ENCODE measurements at regions not wholly inside any gene's neighbourhood (a gene's known extent, or its start where the extent isn't known, plus 50 kb on each side); places are given as distances from the start of the nearest gene placed in this dataset.

- ChIA-PET POLR2A (no interaction called here), CTCF (no interaction called here)
Observed at GRCh38 chr19:30074096-30074495, 132.1 kb downstream of the URI1 start.

GRCh38 chr19:30074741-30075715, 133.0 kb downstream of the URI1 start:
- no peak for DNase-seq (ENCODE audit: low read depth, low spot score)
- Histone ChIP-seq H3K27me3 (ENCODE audit: control insufficient read depth, insufficient read depth, low read length) (no peaks in the 10 kb centered on the region), H3K4me3 (ENCODE audit: low read depth, low read length) (no peak overlapping the region), H3K9me3 (ENCODE audit: control insufficient read depth, insufficient read depth, low read length) (peaks cover 9% of the 10 kb centered on the region; the same call in 1 of the 2 replicates), H3K27ac (ENCODE audit: low read depth, low read length) (no peak overlapping the region)
- no peak for TF ChIP-seq CTCF (IDR thresholded peaks at IDR 0.05; ENCODE audit: low read depth, low read length)
- POLR2A ChIA-PET = no interaction called here
- CTCF ChIA-PET = no interaction called here

More at GRCh38 chr19:30074096-30074495, 132.1 kb downstream of the URI1 start:
- peaks cover 9% of the 10 kb centered on the region; the same call in 1 of the 2 replicates for H3K9me3 ChIP-seq (ENCODE audit: control insufficient read depth, insufficient read depth, low read length)
- TF ChIP-seq CTCF (IDR thresholded peaks at IDR 0.05; ENCODE audit: low read depth, low read length) = no peak
- no peak overlapping the region for H3K27ac ChIP-seq (ENCODE audit: low read depth, low read length)
- no peak overlapping the region for H3K4me3 ChIP-seq (ENCODE audit: low read depth, low read length)
- no peak for DNase-seq (ENCODE audit: low read depth, low spot score)
- H3K27me3 ChIP-seq (ENCODE audit: control insufficient read depth, insufficient read depth, low read length) = no peaks in the 10 kb centered on the region

GRCh38 chr19:30076101-30076551, 134.1 kb downstream of the URI1 start:
- POLR2A ChIA-PET = no interaction called here

GRCh38 chr19:30076751-30077670, 135.0 kb downstream of the URI1 start:
- ChIA-PET POLR2A (no interaction called here), CTCF (no interaction called here)
- no peak for TF ChIP-seq CTCF (IDR thresholded peaks at IDR 0.05; ENCODE audit: low read depth, low read length)
- H3K9me3 ChIP-seq (ENCODE audit: control insufficient read depth, insufficient read depth, low read length) = no peaks in the 10 kb centered on the region; the same call in 1 of the 2 replicates
- H3K4me3 ChIP-seq (ENCODE audit: low read depth, low read length) = no peak overlapping the region
- DNase-seq (ENCODE audit: low read depth, low spot score) = no peak
- H3K27ac ChIP-seq (ENCODE audit: low read depth, low read length) = no peak overlapping the region
- no peaks in the 10 kb centered on the region for H3K27me3 ChIP-seq (ENCODE audit: control insufficient read depth, insufficient read depth, low read length)

More at GRCh38 chr19:30076101-30076551, 134.1 kb downstream of the URI1 start:
- Histone ChIP-seq H3K27ac (ENCODE audit: low read depth, low read length) (no peak overlapping the region), H3K27me3 (ENCODE audit: control insufficient read depth, insufficient read depth, low read length) (no peaks in the 10 kb centered on the region), H3K9me3 (ENCODE audit: control insufficient read depth, insufficient read depth, low read length) (peaks cover 4% of the 10 kb centered on the region; the same call in 1 of the 2 replicates), H3K4me3 (ENCODE audit: low read depth, low read length) (no peak overlapping the region)
- TF ChIP-seq CTCF (IDR thresholded peaks at IDR 0.05; ENCODE audit: low read depth, low read length) = no peak
- CTCF ChIA-PET = no interaction called here
- DNase-seq (ENCODE audit: low read depth, low spot score) = no peak

Measured in AG04450 (cell line).